ENCODE measurements at regions not wholly inside any gene's neighbourhood (a gene's known extent, or its start where the extent isn't known, plus 50 kb on each side); places are given as distances from the start of the nearest gene placed in this dataset.

- no peak for TF ChIP-seq CTCF (IDR thresholded peaks at IDR 0.05; ENCODE audit: extremely low read depth in 1 of 2, insufficient read depth in 1 of 2, low read depth in 1 of 2, low read length in 2 of 2)
- no peak for TF ChIP-seq POLR2AphosphoS5 (IDR thresholded peaks at IDR 0.05; ENCODE audit: insufficient read depth, low read depth, low read length)
- TF ChIP-seq EZH2 (IDR thresholded peaks at IDR 0.05; ENCODE audit: borderline replicate concordance, low read depth, low read length, severe bottlenecking) = no peak
Observed at GRCh38 chr10:63055705-63056104, 77.4 kb upstream of the NRBF2 start.

All from endothelial cell of umbilical vein (primary cell).